IMR-90 (cell line): ENCODE measurements at regions not wholly inside any gene's neighbourhood (a gene's known extent, or its start where the extent isn't known, plus 50 kb on each side); places are given as distances from the start of the nearest gene placed in this dataset.

ENCODE experiments used
- ATAC-seq: fragments of 200-7000 bp; cut with Tn5 transposase; 2 replicates; pipeline ENCODE4 v1.9.1; 2020; ENCODE audit warnings: low read depth, mild to moderate bottlenecking, moderate library complexity
- BruUV-seq: library from RNA; stranded (reverse); fragments of 400-500 nt; replicated peaks from 2 replicates; lab custom pipeline; 2021; lab: Mats Ljungman, UMichigan
- CTCF ChIA-PET: fragments of 300-600 bp; formaldehyde crosslinking; extraction: SDS; loops from one replicate; lab custom pipeline; 2021; ENCODE audit warnings: antibody characterized with exemption; lab: Yijun Ruan, JAX
- POLR2A ChIA-PET: fragments of 300-600 bp; sonication (Branson Sonifier 250); formaldehyde crosslinking; loops from one replicate; lab custom pipeline; 2022; ENCODE audit warnings: antibody characterized with exemption; ENCODE audit not compliant: unreplicated experiment; lab: Charles Lee
- DNase-seq: peaks from one replicate; pipeline ENCODE4 v3.0.0; 2013
- H2AFZ ChIP-seq: replicated peaks from 2 replicates; pipeline ENCODE3; 2013; ENCODE audit warnings: low read length, mild to moderate bottlenecking; ENCODE audit not compliant: poor library complexity
- H2AK5ac ChIP-seq: 2 replicates; pipeline ENCODE4 v1.6.1; 2013; ENCODE audit warnings: low read depth, low read length, inconsistent platforms
- H2AK9ac ChIP-seq: replicated peaks from 2 replicates; pipeline ENCODE3; 2013; ENCODE audit warnings: mild to moderate bottlenecking, low read depth, low read length, moderate library complexity; ENCODE audit not compliant: poor library complexity
- H2BK120ac ChIP-seq: 2 replicates; pipeline ENCODE4 v1.6.1; 2013; ENCODE audit warnings: low read depth, low read length, inconsistent platforms
- H2BK15ac ChIP-seq: 3 replicates; pipeline ENCODE4 v1.6.1; 2013; ENCODE audit warnings: low read depth, low read length, inconsistent platforms
- H2BK20ac ChIP-seq: 2 replicates; pipeline ENCODE4 v1.6.1; 2013; ENCODE audit warnings: low read depth, mild to moderate bottlenecking, inconsistent platforms, low read length, moderate library complexity
- H2BK5ac ChIP-seq: 2 replicates; pipeline ENCODE4 v1.6.1; 2013; ENCODE audit warnings: mild to moderate bottlenecking, low read depth, low read length, inconsistent platforms; ENCODE audit not compliant: poor library complexity, severe bottlenecking
- H3K14ac ChIP-seq: replicated peaks from 2 replicates; pipeline ENCODE4 v1.6.1; 2013; ENCODE audit warnings: low read depth, low read length, inconsistent platforms
- H3K18ac ChIP-seq: 2 replicates; pipeline ENCODE4 v1.6.1; 2013; ENCODE audit warnings: low read depth, low read length, control low read depth
- H3K23ac ChIP-seq: 2 replicates; pipeline ENCODE4 v1.6.1; 2013; ENCODE audit warnings: low read depth, low read length, inconsistent platforms
- H3K27ac ChIP-seq: 2 replicates; pipeline ENCODE4 v1.5.1; 2013; ENCODE audit warnings: mild to moderate bottlenecking, control low read depth, low read length; ENCODE audit not compliant: insufficient read depth
- H3K27me3 ChIP-seq: 2 replicates; pipeline ENCODE4 v1.6.1; 2013; ENCODE audit warnings: low read length; ENCODE audit not compliant: control insufficient read depth, insufficient read depth
- H3K36me3 ChIP-seq: 2 replicates; pipeline ENCODE4 v1.6.1; 2013; ENCODE audit warnings: low read length, mixed read lengths; ENCODE audit not compliant: control insufficient read depth, insufficient read depth
- H3K4ac ChIP-seq: 2 replicates; pipeline ENCODE4 v1.6.1; 2013; ENCODE audit warnings: low read depth, low read length, inconsistent platforms
- H3K4me1 ChIP-seq: 2 replicates; pipeline ENCODE4 v1.6.1; 2013; ENCODE audit warnings: low read length, mixed read lengths; ENCODE audit not compliant: control insufficient read depth, insufficient read depth
- H3K4me2 ChIP-seq: 2 replicates; pipeline ENCODE4 v1.6.1; 2013; ENCODE audit warnings: low read depth, mild to moderate bottlenecking, control low read depth, low read length, moderate library complexity
- H3K4me3 ChIP-seq: 2 replicates; pipeline ENCODE4 v1.5.1; 2013; ENCODE audit warnings: low read depth, mild to moderate bottlenecking, control low read depth, low read length, moderate library complexity; ENCODE audit not compliant: insufficient read depth
- H3K56ac ChIP-seq: 2 replicates; pipeline ENCODE4 v1.6.1; 2013; ENCODE audit warnings: low read length, inconsistent platforms; ENCODE audit not compliant: insufficient read depth; ENCODE audit errors: extremely low read depth
- H3K79me1 ChIP-seq, 2 experiments: 2 replicates each; pipeline ENCODE4 v1.6.1; 2013; ENCODE audit warnings: low read length in 2 of 2, inconsistent platforms in 1 of 2, low read depth in 1 of 2
- H3K9ac ChIP-seq: 2 replicates; pipeline ENCODE4 v1.6.1; 2013; ENCODE audit warnings: low read depth, low read length, control low read depth
- H3K9me1 ChIP-seq: 2 replicates; pipeline ENCODE4 v1.6.1; 2013; ENCODE audit warnings: low read length, inconsistent platforms; ENCODE audit not compliant: insufficient read depth
- H3K9me3 ChIP-seq: 2 replicates; pipeline ENCODE4 v1.6.1; 2013; ENCODE audit warnings: low read length; ENCODE audit not compliant: control insufficient read depth, insufficient read depth
- H4K20me1 ChIP-seq: 2 replicates; pipeline ENCODE4 v1.6.1; 2013; ENCODE audit warnings: low read length, inconsistent platforms; ENCODE audit not compliant: insufficient read depth
- H4K5ac ChIP-seq: 2 replicates; pipeline ENCODE4 v1.6.1; 2013; ENCODE audit warnings: mild to moderate bottlenecking, low read depth, low read length, control low read depth
- H4K8ac ChIP-seq, 2 experiments: 2 replicates each; pipeline ENCODE4 v1.6.1; 2013; ENCODE audit warnings: low read depth in 2 of 2, low read length in 2 of 2, control low read depth in 1 of 2, inconsistent platforms in 1 of 2
- H4K91ac ChIP-seq: 2 replicates; pipeline ENCODE4 v1.6.1; 2013; ENCODE audit warnings: low read depth, low read length, inconsistent platforms; ENCODE audit not compliant: insufficient read depth
- FOS ChIP-seq: fragments of 150-350 bp; IDR thresholded peaks from 2 replicates; pipeline ENCODE4 v1.6.1; 2016; ENCODE audit warnings: low read depth, low read length
- MAFK ChIP-seq: IDR thresholded peaks from 2 replicates; pipeline ENCODE4 v1.6.1; 2012; ENCODE audit warnings: low read depth, low read length, improper control_type of control experiment
- WGBS, 2 experiments: methylation state at CpG; one replicate each; pipeline versions ENCODE4 v1.1.5 to v1.1.7; 2013; ENCODE audit warnings: missing lambda C conversion rate in 2 of 2; ENCODE audit not compliant: insufficient read length in 1 of 2; ENCODE audit errors: extremely low coverage in 2 of 2; 5-methylcytosine and 5-hydroxymethylcytosine counted together
- dilution Hi-C: fragments of 300-500 bp; cut with HindIII; formaldehyde crosslinking; loops from one replicate; pipeline ENCODE4 v1.14.3; 2018; ENCODE audit warnings: low sequenced_read_pairs; ENCODE audit not compliant: unreplicated experiment
- in situ Hi-C: fragments of 300-500 bp; cut with MboI; formaldehyde crosslinking; loops from 3 replicates; pipeline ENCODE4 v1.14.3; 2019; ENCODE audit warnings: low sequenced_read_pairs, inconsistent platforms, mixed read lengths
- intact Hi-C: fragments of 100-400 bp; cut with micrococcal nuclease; formaldehyde crosslinking; loops from 2 replicates; pipeline ENCODE4 v1.10.0; 2022

GRCh38 chr2:160810406-160810805 is 316.8 kb upstream of the RBMS1 start:
- TF ChIP-seq MAFK, result peak; percentile 46; the same call in 1 of the 2 replicates
- no peak for TF ChIP-seq FOS

More at GRCh38 chr2:160810406-160810805, 316.8 kb upstream of the RBMS1 start:
- no peak overlapping the region for H3K18ac ChIP-seq
- H3K27ac ChIP-seq, result no peak overlapping the region
- ChIA-PET POLR2A (no interaction called here), CTCF (no interaction called here)
- in situ Hi-C loops, result no loop called here
- no peak overlapping the region for H3K4me3 ChIP-seq
- WGBS, 2 experiments, result 40% methylated on average over 1 of the region's 3 CpGs; no CpG with 5 or more reads in 1 of the 2 experiments
- no peak overlapping the region for H3K23ac ChIP-seq
- no peak overlapping the region for H2AFZ ChIP-seq
- no peak overlapping the region for H2BK15ac ChIP-seq
- H4K5ac ChIP-seq, result no peak overlapping the region
- no TSS peak for BruUV-seq
- no peak overlapping the region for H3K4ac ChIP-seq
- H3K79me1 ChIP-seq, result no peaks in the 10 kb centered on the region
- H2AK9ac ChIP-seq, result no peak overlapping the region
- no peak overlapping the region for H2BK20ac ChIP-seq
- dilution Hi-C loops, result no loop called here
- no peak overlapping the region for H3K56ac ChIP-seq
- intact Hi-C loops, result no loop called here
- no peak overlapping the region for H2AK5ac ChIP-seq
- no peak overlapping the region for H3K14ac ChIP-seq
- ATAC-seq (no peak), DNase-seq (no peak)
- H4K8ac ChIP-seq, result no peak overlapping the region
- no peaks in the 10 kb centered on the region for H3K36me3 ChIP-seq
- 0 out of 2 replicates have a peak, but pooled peaks cover 3% of the 10 kb centered on the region for H3K9me1 ChIP-seq
- no peaks in the 10 kb centered on the region for H4K20me1 ChIP-seq
- H3K27me3 ChIP-seq, result no peaks in the 10 kb centered on the region
- no peak overlapping the region for H3K4me2 ChIP-seq
- no peak overlapping the region for H3K9ac ChIP-seq
- no peak overlapping the region for H2BK5ac ChIP-seq
- H3K9me3 ChIP-seq, result no peaks in the 10 kb centered on the region
- no peak overlapping the region for H2BK120ac ChIP-seq
- no peaks in the 10 kb centered on the region for H3K4me1 ChIP-seq
- no peak overlapping the region for H4K91ac ChIP-seq
